ENCODE measurements at regions not wholly inside any gene's neighbourhood (a gene's known extent, or its start where the extent isn't known, plus 50 kb on each side); places are given as distances from the start of the nearest gene placed in this dataset.

GRCh38 chrX:23515028-23515427 is 152.3 kb upstream of the PRDX4 start:
- Histone ChIP-seq H4K20me1 (replicated peaks; ENCODE audit: control insufficient read depth, insufficient read depth, low read length) (no peaks in the 10 kb centered on the region), H3K4me2 (ENCODE audit: insufficient read depth, low read length) (no peak overlapping the region), H3K27me3 (ENCODE audit: control insufficient read depth in 2 of 2, insufficient read depth in 2 of 2, low read length in 2 of 2) (no peaks in the 10 kb centered on the region), H3K27ac (ENCODE audit: extremely low read depth, low read depth, low read length) (no peak overlapping the region), H3K4me3 (no peak overlapping the region), H2AFZ (ENCODE audit: low read depth, low read length) (no peak overlapping the region), H3K9me1 (ENCODE audit: control insufficient read depth, insufficient read depth, low read length) (no peaks in the 10 kb centered on the region), H3K9me3 (replicated peaks; ENCODE audit: control insufficient read depth, insufficient read depth, low read depth, low read length) (no peaks in the 10 kb centered on the region), H3K36me3 (ENCODE audit: control insufficient read depth, insufficient read depth, low read length) (no peaks in the 10 kb centered on the region), H3K4me1 (replicated peaks in 1 of 2; ENCODE audit: control insufficient read depth in 2 of 2, insufficient read depth in 2 of 2, low read length in 2 of 2) (no peaks in the 10 kb centered on the region), H3K79me2 (ENCODE audit: control insufficient read depth, insufficient read depth, low read length) (no peaks in the 10 kb centered on the region), H3K9ac (ENCODE audit: insufficient read depth in 1 of 2, low read depth in 2 of 2, low read length in 2 of 2) (no peak overlapping the region)
- FAIRE-seq (no peak), ATAC-seq (no peak), DNase-seq (ENCODE audit: extremely low read depth in 1 of 4, low spot score in 3 of 4) (no peak)
- in situ Hi-C loops (cut with MboI), result no loop called here
- ChIA-PET CTCF (ENCODE audit: low intra/inter-chr PET ratio) (no interaction called here), POLR2A (no interaction called here)
- TF ChIP-seq RHOXF2B (CRISPR knock-in tag; conservative IDR thresholded peaks at IDR 0.05), result no peak
- TF ChIP-seq OTX1 (CRISPR knock-in tag; IDR thresholded peaks at IDR 0.05), result no peak
- TF ChIP-seq CREBBP (IDR thresholded peaks at IDR 0.05; ENCODE audit: low read depth, low read length), result no peak
- TF ChIP-seq ZFX (CRISPR knock-in tag; IDR thresholded peaks at IDR 0.05), result no peak
- no peak for TF ChIP-seq SFPQ (IDR thresholded peaks at IDR 0.05; ENCODE audit: low read depth, low read length)
- no peak for TF ChIP-seq POU5F1 (IDR thresholded peaks at IDR 0.05; ENCODE audit: borderline replicate concordance, low read depth, low read length, partially characterized antibody)
- TF ChIP-seq ZNF395 (CRISPR knock-in tag; IDR thresholded peaks at IDR 0.05), result no peak
- TF ChIP-seq LEF1 (IDR thresholded peaks at IDR 0.05), result no peak
- no peak for TF ChIP-seq FOXM1 (IDR thresholded peaks at IDR 0.05; ENCODE audit: low read depth)
- TF ChIP-seq FOXM1 (CRISPR knock-in tag; IDR thresholded peaks at IDR 0.05; ENCODE audit: low read depth), result no peak
- TF ChIP-seq AFF4 (CRISPR knock-in tag; IDR thresholded peaks at IDR 0.05), result no peak
- no peak for TF ChIP-seq ZNF274 (IDR thresholded peaks at IDR 0.05; ENCODE audit: borderline replicate concordance, low read depth, low read length)
- TF ChIP-seq XRCC5 (IDR thresholded peaks at IDR 0.05; ENCODE audit: low read depth, low read length), result no peak
- TF ChIP-seq NCOA6 (IDR thresholded peaks at IDR 0.05), result no peak
- no peak for TF ChIP-seq ZFP36 (IDR thresholded peaks at IDR 0.05; ENCODE audit: low read depth, low read length, partially characterized antibody)
- TF ChIP-seq ZBTB8A (IDR thresholded peaks at IDR 0.05; ENCODE audit: partially characterized antibody), result no peak
- no peak for TF ChIP-seq TAF1 (IDR thresholded peaks at IDR 0.05; ENCODE audit: control insufficient read depth, extremely low read depth, insufficient read depth, low read length, severe bottlenecking)
- no TSS peak for BruUV-seq (replicated peaks)
- intact Hi-C loops (cut with micrococcal nuclease), result no loop called here
- 0% methylated on average over 2 of the region's 2 CpGs for WGBS (ENCODE audit: insufficient coverage, low coverage, missing lambda C conversion rate)

Data from K562 (cell line).